ENCODE measurements at regions not wholly inside any gene's neighbourhood (a gene's known extent, or its start where the extent isn't known, plus 50 kb on each side); places are given as distances from the start of the nearest gene placed in this dataset.

- Histone ChIP-seq H3K4me3 (ENCODE audit: low read length) (no peak overlapping the region), H3K9me3 (ENCODE audit: control insufficient read depth, low read length) (no peaks in the 10 kb centered on the region), H3K4me1 (ENCODE audit: control insufficient read depth, insufficient read depth, low read length) (no peaks in the 10 kb centered on the region), H3K9ac (ENCODE audit: low read length) (no peak overlapping the region), H3K27me3 (replicated peaks; ENCODE audit: control insufficient read depth, insufficient read depth, low read length) (no peaks in the 10 kb centered on the region), H3K36me3 (ENCODE audit: control insufficient read depth, insufficient read depth, low read length, severe bottlenecking) (no peaks in the 10 kb centered on the region)
- DNase-seq (ENCODE audit: low read depth): no peak
These were observed 852.9 kb downstream of the TECRL start for GRCh38 chr4:63556332-63556731.

DNA sequence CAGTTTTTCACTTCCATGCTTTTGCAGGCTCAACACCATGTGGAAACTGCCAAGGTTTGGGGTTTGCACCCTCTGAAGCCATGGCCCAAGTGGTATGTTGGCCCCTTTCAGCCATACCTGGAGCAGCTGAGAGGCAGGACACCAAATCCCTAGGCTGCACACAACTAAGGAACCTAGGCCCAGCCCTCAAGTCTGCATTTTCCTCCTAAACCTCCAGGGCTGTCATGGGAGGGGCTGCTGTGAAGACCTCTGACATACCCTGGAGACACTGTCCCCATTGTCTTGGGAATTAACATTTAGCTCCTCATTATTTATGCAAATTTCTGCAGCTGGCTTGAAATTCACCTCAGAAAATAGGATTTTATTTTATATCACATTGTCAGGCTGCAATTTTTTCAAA is 856.1 kb downstream of the TECRL start:
- H3K27me3 ChIP-seq (replicated peaks; ENCODE audit: control insufficient read depth, insufficient read depth, low read length): no peaks in the 10 kb centered on the region
- no peaks in the 10 kb centered on the region for H3K4me1 ChIP-seq (ENCODE audit: control insufficient read depth, insufficient read depth, low read length)
- no peak for DNase-seq (ENCODE audit: low read depth)
- H3K36me3 ChIP-seq (ENCODE audit: control insufficient read depth, insufficient read depth, low read length, severe bottlenecking): no peaks in the 10 kb centered on the region
- H3K9ac ChIP-seq (ENCODE audit: low read length): no peak overlapping the region
- no peaks in the 10 kb centered on the region for H3K9me3 ChIP-seq (ENCODE audit: control insufficient read depth, low read length)
- no peak overlapping the region for H3K4me3 ChIP-seq (ENCODE audit: low read length)

DNA sequence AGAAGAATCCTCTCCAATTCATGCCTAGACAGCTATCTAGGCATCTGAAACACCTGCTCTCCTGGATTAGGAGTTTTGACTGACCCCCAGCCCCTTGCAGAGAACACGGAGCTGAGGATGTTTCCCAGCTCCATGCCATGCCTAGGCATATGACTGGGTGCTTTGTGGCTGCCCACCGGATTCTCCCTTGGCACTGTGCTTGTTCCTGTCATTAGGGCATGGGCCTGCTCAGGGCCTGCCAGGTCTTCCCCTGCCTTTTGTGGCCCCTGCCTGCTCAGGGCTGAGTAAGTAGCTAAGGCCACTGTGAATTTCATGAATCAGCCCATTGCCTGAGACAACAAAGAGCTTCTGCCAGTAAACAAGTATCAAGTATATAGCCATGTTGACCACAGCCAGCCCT is 867.4 kb downstream of the TECRL start:
- DNase-seq (ENCODE audit: low read depth): no peak
- no peak overlapping the region for H3K4me3 ChIP-seq (ENCODE audit: low read length)
- H3K9ac ChIP-seq (ENCODE audit: low read length): no peak overlapping the region
- no peaks in the 10 kb centered on the region for H3K4me1 ChIP-seq (ENCODE audit: control insufficient read depth, insufficient read depth, low read length)
- H3K9me3 ChIP-seq (ENCODE audit: control insufficient read depth, low read length): no peaks in the 10 kb centered on the region
- H3K36me3 ChIP-seq (ENCODE audit: control insufficient read depth, insufficient read depth, low read length, severe bottlenecking): no peaks in the 10 kb centered on the region
- no peaks in the 10 kb centered on the region for H3K27me3 ChIP-seq (replicated peaks; ENCODE audit: control insufficient read depth, insufficient read depth, low read length)

DNA sequence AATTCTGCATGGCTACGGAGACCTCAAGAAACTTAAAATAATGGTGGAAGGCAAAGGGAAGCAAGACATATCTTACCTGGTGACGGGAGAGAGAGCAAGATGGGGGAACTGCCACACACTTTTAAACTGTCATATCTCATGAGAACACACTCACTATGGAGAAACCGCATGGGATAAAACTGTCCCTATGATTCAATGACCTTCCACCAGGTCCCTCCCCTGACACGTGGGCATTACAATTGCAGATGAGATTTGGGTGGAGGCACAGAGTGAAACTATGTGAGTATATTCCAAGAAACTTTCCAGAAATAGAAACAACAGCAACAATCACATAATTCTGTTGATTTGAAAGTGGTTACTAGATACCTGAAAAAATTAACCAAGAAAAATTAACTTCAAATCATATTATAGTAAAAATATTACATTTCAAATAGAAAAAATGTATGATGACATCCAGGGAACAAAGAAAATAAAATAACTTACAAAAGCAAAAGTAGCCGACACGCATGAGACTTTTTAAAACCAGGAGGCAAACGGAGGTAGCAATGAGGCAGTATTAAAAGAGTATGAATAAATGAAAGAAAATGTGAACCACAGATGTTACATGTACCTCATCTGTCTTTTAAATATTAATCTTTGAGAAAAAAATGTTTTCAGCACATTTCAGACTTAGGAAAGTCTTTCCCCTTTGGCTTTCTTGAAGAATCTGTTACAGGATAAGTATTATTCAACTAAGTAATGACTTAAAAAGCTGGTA is 879.5 kb downstream of the TECRL start:
- Histone ChIP-seq H3K4me1 (ENCODE audit: control insufficient read depth, insufficient read depth, low read length) (no peaks in the 10 kb centered on the region), H3K36me3 (ENCODE audit: control insufficient read depth, insufficient read depth, low read length, severe bottlenecking) (no peaks in the 10 kb centered on the region), H3K4me3 (ENCODE audit: low read length) (no peak overlapping the region), H3K27me3 (replicated peaks; ENCODE audit: control insufficient read depth, insufficient read depth, low read length) (no peaks in the 10 kb centered on the region), H3K9me3 (ENCODE audit: control insufficient read depth, low read length) (no peaks in the 10 kb centered on the region), H3K9ac (ENCODE audit: low read length) (no peak overlapping the region)
- no peak for DNase-seq (ENCODE audit: low read depth)

DNA sequence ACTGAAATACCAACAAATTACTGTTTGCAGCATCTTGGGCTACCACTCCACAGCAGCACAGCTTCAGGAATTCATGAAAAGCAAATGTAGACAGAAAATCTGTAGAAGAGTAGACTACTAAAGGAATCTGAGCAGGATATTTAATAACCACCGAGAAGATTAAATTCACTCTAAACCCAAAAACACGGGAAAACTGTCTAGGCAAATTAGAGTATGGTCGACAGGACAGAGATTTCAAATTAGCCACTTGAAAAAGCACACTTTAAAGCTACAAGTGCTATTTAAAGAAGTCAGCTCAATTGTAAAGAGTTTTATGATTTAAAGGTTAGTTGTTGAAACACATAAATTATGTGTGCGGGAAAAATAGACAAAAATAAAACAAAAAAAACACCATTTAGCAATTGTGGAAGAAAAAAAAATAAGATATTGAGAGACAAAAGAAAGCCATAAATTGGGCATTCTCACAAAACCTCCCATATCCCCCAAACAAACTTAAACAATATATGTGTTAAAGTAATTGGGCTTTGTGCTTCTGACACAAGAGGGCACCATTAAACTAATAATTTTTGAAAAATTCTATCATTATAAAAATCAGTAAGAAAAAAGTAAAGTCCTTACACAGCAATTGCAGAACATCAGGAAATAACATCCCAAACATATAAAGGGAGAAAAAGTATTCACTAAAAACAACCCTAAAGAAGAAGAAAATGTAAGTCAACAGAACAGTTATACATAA is 880.8 kb downstream of the TECRL start:
- H3K36me3 ChIP-seq (ENCODE audit: control insufficient read depth, insufficient read depth, low read length, severe bottlenecking): no peaks in the 10 kb centered on the region
- peak; percentile 3 for DNase-seq (ENCODE audit: low read depth)

DNA sequence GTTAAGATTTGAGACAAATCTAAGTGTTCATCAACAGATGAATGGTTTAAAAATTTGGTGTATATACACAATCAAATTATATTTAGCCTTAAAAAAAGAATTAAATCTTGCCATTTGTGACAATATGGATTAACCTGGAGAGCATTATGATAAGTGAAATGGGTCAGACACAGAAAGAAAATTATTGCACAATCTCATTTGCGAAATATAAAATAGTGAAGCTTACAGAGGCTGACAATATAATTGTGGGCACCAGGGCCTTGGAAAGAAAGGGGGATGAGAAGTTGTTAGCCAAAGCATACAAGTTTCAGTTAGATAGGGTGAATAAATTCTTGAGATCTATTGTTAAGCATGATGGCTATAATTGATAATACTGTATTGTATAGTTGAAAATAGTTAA is 883.0 kb downstream of the TECRL start:
- Histone ChIP-seq H3K27me3 (replicated peaks; ENCODE audit: control insufficient read depth, insufficient read depth, low read length) (no peaks in the 10 kb centered on the region), H3K36me3 (ENCODE audit: control insufficient read depth, insufficient read depth, low read length, severe bottlenecking) (no peaks in the 10 kb centered on the region), H3K9me3 (ENCODE audit: control insufficient read depth, low read length) (peaks cover 7% of the 10 kb centered on the region), H3K9ac (ENCODE audit: low read length) (no peak overlapping the region), H3K4me3 (ENCODE audit: low read length) (no peak overlapping the region), H3K4me1 (ENCODE audit: control insufficient read depth, insufficient read depth, low read length) (no peaks in the 10 kb centered on the region)
- no peak for DNase-seq (ENCODE audit: low read depth)

More for the DNA sequence above, 880.8 kb downstream of the TECRL start:
- Histone ChIP-seq H3K27me3 (replicated peaks; ENCODE audit: control insufficient read depth, insufficient read depth, low read length) (no peaks in the 10 kb centered on the region), H3K4me1 (ENCODE audit: control insufficient read depth, insufficient read depth, low read length) (no peaks in the 10 kb centered on the region), H3K4me3 (ENCODE audit: low read length) (no peak overlapping the region), H3K9ac (ENCODE audit: low read length) (no peak overlapping the region), H3K9me3 (ENCODE audit: control insufficient read depth, low read length) (no peaks in the 10 kb centered on the region)

GRCh38 chr4:63524764-63525163 is 884.5 kb downstream of the TECRL start:
- Histone ChIP-seq H3K9ac (ENCODE audit: low read length) (no peak overlapping the region), H3K4me3 (ENCODE audit: low read length) (no peak overlapping the region), H3K4me1 (ENCODE audit: control insufficient read depth, insufficient read depth, low read length) (no peaks in the 10 kb centered on the region), H3K27me3 (replicated peaks; ENCODE audit: control insufficient read depth, insufficient read depth, low read length) (no peaks in the 10 kb centered on the region), H3K9me3 (ENCODE audit: control insufficient read depth, low read length) (peaks cover 18% of the 10 kb centered on the region), H3K36me3 (ENCODE audit: control insufficient read depth, insufficient read depth, low read length, severe bottlenecking) (no peaks in the 10 kb centered on the region)
- no peak for DNase-seq (ENCODE audit: low read depth)

DNA sequence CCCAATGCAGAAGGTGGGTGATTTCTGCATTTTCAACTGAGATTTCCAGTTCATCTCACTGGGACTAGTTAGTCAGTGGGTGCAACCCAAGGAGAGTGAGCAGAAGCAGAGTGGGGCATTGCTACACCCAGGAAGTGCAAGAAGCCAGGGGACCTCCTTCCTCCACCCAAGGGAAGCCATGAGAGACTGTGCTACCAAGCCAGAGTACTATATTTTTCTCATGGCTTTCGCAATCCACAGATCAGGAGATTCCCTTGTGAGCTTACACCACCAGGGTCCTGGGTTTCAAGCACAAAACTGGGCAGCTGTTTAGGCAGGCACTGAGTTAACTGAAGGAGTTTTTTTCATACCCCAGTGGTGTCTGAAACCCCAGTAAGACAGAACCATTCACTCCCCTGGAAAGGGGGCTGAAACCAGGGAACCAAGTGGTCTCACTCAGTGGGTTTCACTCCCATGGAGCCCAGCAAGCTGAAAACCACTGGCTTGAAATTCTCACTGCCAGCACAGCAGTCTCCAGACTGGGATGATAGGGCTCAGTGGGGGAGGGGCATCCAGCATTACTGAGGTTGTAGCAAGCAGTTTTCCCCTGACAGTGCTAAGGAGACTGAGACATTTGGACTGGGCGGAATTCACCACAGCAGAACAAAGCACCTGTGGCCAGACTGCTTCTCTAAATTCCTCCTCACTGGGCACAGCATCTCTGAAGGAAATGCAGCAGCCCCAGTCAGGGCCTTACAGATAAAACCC is 903.4 kb downstream of the TECRL start:
- Histone ChIP-seq H3K4me3 (ENCODE audit: low read length) (no peak overlapping the region), H3K4me1 (ENCODE audit: control insufficient read depth, insufficient read depth, low read length) (no peaks in the 10 kb centered on the region)
- no peak for DNase-seq (ENCODE audit: low read depth)

DNA sequence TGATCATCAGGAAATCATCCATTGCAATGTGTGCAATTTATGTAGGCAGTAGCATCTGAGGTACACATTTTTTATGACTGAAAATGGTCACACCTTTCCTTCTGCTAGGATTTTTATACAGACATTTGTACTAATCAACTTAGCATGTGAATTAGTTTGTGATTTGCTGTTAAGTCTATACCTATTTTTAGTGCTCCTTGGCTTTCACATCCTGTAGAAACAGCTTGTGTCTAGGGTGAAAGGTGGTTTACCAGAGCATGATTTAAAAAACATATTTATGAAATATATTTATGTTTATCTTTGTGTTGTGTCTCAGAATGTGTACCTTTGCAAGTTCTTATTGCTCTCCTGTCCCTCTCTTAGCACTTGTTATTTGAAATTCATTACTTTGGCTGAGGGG is 916.0 kb downstream of the TECRL start:
- H3K36me3 ChIP-seq (ENCODE audit: control insufficient read depth, insufficient read depth, low read length, severe bottlenecking): no peaks in the 10 kb centered on the region
- no peak for DNase-seq (ENCODE audit: low read depth)

More for the DNA sequence above, 903.4 kb downstream of the TECRL start:
- H3K9me3 ChIP-seq (ENCODE audit: control insufficient read depth, low read length): no peaks in the 10 kb centered on the region
- H3K36me3 ChIP-seq (ENCODE audit: control insufficient read depth, insufficient read depth, low read length, severe bottlenecking): no peaks in the 10 kb centered on the region
- H3K27me3 ChIP-seq (replicated peaks; ENCODE audit: control insufficient read depth, insufficient read depth, low read length): no peaks in the 10 kb centered on the region
- no peak overlapping the region for H3K9ac ChIP-seq (ENCODE audit: low read length)

GRCh38 chr4:63492515-63492914 is 916.7 kb downstream of the TECRL start:
- peaks cover 7% of the 10 kb centered on the region for H3K9me3 ChIP-seq (ENCODE audit: control insufficient read depth, low read length)
- DNase-seq (ENCODE audit: low read depth): no peak

More for the DNA sequence above, 916.0 kb downstream of the TECRL start:
- Histone ChIP-seq H3K4me3 (ENCODE audit: low read length) (no peak overlapping the region), H3K4me1 (ENCODE audit: control insufficient read depth, insufficient read depth, low read length) (no peaks in the 10 kb centered on the region), H3K9ac (ENCODE audit: low read length) (no peak overlapping the region), H3K27me3 (replicated peaks; ENCODE audit: control insufficient read depth, insufficient read depth, low read length) (no peaks in the 10 kb centered on the region), H3K9me3 (ENCODE audit: control insufficient read depth, low read length) (peaks cover 7% of the 10 kb centered on the region)

DNA sequence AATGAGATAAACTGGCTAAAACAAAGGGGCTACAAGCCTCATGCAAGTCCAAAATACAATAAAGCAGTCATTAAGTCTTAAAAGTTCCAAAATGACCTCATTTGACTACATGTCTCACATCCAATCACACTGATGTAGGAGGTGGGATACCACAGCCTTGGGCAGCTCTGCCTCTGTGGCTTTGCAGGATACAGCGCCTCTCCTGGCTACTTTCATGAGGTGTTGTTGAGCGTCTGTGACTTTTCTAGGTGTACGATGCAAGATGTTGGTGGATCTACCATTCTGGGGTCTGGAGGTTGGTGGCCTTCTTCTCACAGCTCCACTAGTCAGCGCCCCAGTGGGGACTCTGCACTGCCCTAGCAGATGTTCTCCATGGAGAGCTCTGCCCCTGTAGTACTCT is 944.9 kb downstream of the TECRL start:
- DNase-seq (ENCODE audit: low read depth): no peak
- H3K9ac ChIP-seq (ENCODE audit: low read length): no peak overlapping the region
- no peaks in the 10 kb centered on the region for H3K9me3 ChIP-seq (ENCODE audit: control insufficient read depth, low read length)
- H3K36me3 ChIP-seq (ENCODE audit: control insufficient read depth, insufficient read depth, low read length, severe bottlenecking): no peaks in the 10 kb centered on the region
- H3K4me3 ChIP-seq (ENCODE audit: low read length): no peak overlapping the region
- no peaks in the 10 kb centered on the region for H3K27me3 ChIP-seq (replicated peaks; ENCODE audit: control insufficient read depth, insufficient read depth, low read length)
- H3K4me1 ChIP-seq (ENCODE audit: control insufficient read depth, insufficient read depth, low read length): no peaks in the 10 kb centered on the region

More at GRCh38 chr4:63492515-63492914, 916.7 kb downstream of the TECRL start:
- Histone ChIP-seq H3K4me3 (ENCODE audit: low read length) (no peak overlapping the region), H3K9ac (ENCODE audit: low read length) (no peak overlapping the region), H3K4me1 (ENCODE audit: control insufficient read depth, insufficient read depth, low read length) (no peaks in the 10 kb centered on the region), H3K36me3 (ENCODE audit: control insufficient read depth, insufficient read depth, low read length, severe bottlenecking) (no peaks in the 10 kb centered on the region), H3K27me3 (replicated peaks; ENCODE audit: control insufficient read depth, insufficient read depth, low read length) (no peaks in the 10 kb centered on the region)

All from adipocyte (in vitro differentiated cells).